GM19438 (cell line): ENCODE measurements at regions not wholly inside any gene's neighbourhood (a gene's known extent, or its start where the extent isn't known, plus 50 kb on each side); places are given as distances from the start of the nearest gene placed in this dataset.

ENCODE experiments used
- ATAC-seq: cut with Tn5 transposase; IDR thresholded peaks from one replicate; pipeline ENCODE4 v1.9.1; 2021; ENCODE audit warnings: low read depth; ENCODE audit not compliant: unreplicated experiment

DNA sequence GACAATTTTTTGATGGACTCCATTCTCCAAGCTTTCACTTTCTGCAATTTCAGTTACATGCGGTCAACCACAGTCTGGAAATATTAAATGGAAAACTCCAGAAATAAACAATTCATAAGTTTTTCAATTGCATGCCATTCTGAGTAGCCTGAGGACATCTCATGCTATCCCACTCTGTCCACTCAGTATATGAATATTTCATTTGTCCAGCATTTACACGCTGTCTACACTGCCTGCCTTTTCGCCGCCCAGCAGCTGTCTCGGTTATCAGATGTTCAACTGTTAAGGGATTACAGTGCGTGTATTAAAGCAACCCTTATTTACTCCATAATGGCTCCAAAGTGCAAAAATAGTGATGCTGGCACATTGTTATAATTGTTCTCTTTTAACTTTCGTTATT is 116.3 kb downstream of the ADSS2 start:
- ATAC-seq: no peak

GRCh38 chr1:244336232-244336899 is 115.3 kb downstream of the ADSS2 start:
- ATAC-seq: no peak

DNA sequence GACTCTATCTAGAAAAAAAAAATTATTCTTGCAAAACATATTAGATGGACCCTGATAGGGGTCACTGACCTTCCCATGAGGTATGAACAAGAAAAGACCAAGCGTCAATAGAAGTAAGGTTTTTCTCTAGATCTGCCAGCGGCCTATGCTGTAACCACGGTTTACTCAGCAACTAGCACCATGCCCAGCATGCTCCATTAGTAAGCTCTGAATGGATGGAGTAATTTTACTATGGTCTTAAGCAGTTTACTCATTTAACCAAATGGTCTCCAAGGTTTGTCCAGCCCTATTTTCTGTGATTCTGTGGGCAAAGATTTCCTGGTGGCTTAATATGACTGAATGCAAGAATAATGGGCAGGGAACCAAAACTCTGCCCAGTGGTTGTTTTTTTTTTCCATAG is 113.9 kb downstream of the ADSS2 start:
- ATAC-seq: no peak

DNA sequence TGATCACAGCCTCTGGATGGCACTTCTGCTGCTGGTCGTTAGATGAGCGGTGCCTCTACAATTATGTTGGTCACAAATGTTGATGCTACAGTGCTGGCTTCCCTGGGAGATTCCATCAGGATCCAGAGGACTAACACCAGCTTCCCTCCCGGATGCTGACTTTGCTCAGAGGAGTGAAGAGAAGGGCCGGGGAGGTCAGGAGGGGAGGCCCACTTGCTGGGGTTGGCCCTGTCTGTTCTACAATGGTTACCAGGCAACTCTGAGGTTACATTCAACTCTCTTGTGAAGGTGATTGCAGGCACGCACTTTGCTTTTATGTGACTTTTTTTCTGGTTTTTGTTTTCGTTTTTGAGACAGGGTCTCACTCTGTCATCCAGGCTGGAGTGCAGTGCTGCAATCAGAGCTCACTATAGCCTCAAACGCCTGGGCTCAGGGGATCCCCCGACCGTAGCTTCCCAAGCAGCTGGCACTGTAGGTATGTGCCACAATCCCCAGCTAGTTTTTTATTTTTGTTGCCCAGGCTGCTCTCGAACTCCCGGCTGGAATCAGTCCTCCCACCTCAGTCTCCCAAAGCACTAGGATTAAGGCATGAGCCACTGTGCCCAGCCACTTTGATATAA is 112.5 kb downstream of the ADSS2 start:
- ATAC-seq: no peak

- ATAC-seq: no peak
These were observed 111.9 kb downstream of the ADSS2 start for GRCh38 chr1:244339776-244340175.

DNA sequence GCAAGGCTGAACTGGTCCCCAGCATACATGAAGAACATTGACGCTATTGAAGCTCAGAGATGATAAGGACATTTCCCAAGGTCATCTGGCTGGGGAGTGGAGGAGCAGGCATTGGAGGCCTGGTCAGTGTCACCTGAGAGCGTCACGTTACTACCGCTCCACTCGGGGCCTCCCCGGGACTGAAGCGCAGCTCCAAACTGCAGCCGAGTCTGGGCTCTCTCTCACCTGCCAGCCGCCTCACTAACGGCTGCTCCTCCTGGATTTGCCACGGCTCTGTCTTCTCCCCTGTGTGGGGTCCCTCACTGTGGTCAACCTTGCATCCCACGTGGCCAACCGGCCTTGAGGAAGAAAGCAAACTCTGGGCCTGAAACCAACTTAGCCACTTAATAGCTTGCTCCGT is 111.3 kb downstream of the ADSS2 start:
- no peak for ATAC-seq

GRCh38 chr1:244341455-244342450 is 110.0 kb downstream of the ADSS2 start:
- ATAC-seq: no peak

- no peak for ATAC-seq
These were observed 107.7 kb downstream of the ADSS2 start for GRCh38 chr1:244344001-244344400.

DNA sequence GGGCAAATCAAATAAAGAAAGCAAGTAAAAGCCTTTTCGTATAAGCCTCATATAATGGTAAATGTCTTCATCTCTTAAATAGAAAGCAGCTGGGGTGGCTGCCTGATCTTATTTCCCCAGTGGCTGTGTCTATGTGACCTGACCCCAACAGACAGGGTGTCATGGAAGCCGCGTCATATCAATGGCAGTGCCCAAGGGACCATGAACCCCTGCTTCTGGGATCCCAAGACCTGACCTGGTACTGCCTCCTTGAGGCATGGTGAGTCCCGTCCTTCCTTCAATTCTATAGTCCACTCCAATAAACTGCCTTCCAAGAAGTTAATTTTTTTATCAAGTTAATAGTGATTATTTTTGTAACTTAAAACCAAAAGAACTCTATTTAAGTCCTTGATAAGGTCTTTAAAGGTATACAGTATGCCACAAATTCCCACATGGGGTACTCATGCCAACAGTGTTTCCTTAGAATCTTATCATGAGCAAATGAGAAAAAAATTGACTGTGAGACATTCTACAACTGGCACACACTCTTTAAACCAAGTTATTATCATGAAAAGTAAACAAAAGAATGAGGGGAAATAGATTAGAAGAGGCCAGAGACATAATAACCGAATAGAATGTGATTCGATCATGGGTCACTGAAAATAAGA is 104.6 kb downstream of the ADSS2 start:
- no peak for ATAC-seq

GRCh38 chr1:244347942-244348341 is 103.8 kb downstream of the ADSS2 start:
- no peak for ATAC-seq

GRCh38 chr1:244349103-244349531 is 102.6 kb downstream of the ADSS2 start:
- no peak for ATAC-seq

DNA sequence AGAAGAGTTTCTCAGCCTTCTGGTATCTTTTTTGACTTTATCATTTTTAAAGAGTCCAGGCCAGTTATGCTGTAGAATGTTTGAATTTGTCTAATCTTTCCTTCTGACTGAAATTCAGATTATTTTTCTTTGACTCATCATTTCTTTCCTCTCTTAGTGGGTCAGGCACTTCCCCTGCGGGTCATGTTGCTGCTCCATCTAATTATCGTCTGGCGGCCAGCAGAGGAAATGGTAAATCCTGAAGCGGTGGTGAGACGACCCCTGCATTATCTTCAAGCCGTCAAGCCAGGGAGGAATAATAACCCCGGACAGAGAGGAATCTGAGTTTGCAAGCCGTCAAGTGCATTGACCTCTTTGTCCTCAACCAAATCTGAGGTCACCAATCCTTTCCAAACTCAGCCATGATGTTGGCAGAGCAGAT is 102.1 kb downstream of the ADSS2 start:
- no peak for ATAC-seq

DNA sequence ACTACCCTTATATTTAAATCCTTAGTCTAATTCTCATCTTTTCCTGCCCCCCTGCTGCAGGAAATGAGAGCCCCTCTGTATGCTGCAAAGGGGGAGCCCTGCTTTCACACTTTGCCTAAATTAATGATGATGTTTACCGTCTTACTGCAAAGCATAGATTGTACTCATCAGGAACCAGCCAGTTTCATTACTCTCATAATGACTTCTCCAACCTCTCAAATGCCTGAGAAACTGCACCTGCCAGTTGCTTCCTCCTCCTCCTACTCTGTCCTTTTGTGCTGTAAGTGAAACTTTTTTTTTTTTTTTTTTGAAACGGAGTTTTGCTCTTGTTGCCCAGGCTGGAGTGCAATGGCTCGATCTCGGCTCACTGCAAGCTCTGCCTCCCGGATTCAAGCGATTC is 101.7 kb downstream of the ADSS2 start:
- ATAC-seq: peak; percentile 72

- ATAC-seq: no peak
These were observed 99.4 kb downstream of the ADSS2 start for GRCh38 chr1:244352156-244352830.

DNA sequence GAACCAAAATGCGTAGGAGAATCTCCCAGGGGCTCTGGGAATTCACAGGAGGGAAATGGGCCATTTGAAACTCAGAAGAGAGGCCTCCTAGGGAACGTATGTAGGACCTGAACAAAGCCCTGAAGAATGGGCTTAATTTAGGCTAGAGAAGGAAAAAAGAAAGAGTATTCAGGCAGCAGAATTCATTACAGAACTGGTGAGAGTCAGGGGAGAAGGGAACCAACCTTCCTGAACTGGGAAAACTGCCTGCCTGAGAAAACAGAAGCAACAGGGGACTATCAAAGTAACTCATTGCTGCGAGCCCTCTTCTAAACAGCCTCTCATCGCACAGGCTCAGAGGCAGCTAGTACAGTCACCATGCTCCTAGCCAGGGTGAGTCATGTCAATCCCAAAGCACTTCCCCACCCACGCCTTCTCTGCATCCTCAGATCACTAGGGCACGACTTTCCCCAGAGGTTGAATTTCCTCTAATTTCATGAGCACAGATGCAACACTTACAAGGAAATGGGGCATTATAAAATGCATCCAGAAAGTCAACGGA is 98.1 kb downstream of the ADSS2 start:
- ATAC-seq: no peak

- ATAC-seq: no peak
These were observed 96.9 kb downstream of the ADSS2 start for GRCh38 chr1:244354810-244355278.

DNA sequence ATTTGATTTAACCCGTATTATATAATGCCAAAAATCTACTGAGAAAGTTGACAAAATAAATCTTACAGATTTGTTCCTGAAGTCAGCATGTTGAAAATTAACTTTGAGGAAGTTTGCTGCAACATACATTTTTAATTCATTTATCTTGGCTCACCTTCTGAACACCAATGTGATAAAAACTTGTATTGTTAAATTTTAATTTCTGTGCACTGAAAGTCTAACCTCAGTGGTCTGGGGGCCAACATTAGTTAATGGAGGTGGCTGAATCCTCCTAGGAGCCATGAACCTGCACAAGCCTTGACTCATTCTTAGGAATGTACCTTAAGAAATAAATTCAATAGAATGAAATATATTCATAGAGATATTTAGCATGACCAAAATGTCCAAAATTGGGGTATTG is 95.3 kb downstream of the ADSS2 start:
- no peak for ATAC-seq
